GM19035 (cell line): ENCODE measurements at regions not wholly inside any gene's neighbourhood (a gene's known extent, or its start where the extent isn't known, plus 50 kb on each side); places are given as distances from the start of the nearest gene placed in this dataset.
"Not testable (repeated sequence)": the region's sequence is repeated elsewhere in the genome, so short reads cannot be mapped to it uniquely, and the experiment has no call there.

Experiments used
- ATAC-seq: cut with Tn5 transposase; IDR thresholded peaks from one replicate; pipeline ENCODE4 v1.9.1; 2021; ENCODE audit not compliant: unreplicated experiment

- peak; percentile 61 for ATAC-seq
Measured at GRCh38 chr12:46523863-46524770, 151.5 kb upstream of the SLC38A2 start.

- ATAC-seq, result no peak
Measured at GRCh38 chr12:46523446-46523845, 150.9 kb upstream of the SLC38A2 start.

- ATAC-seq, result no peak
Measured at GRCh38 chr12:46522071-46522470, 149.5 kb upstream of the SLC38A2 start.

- no peak for ATAC-seq
Measured at GRCh38 chr12:46521145-46521544, 148.6 kb upstream of the SLC38A2 start.

- ATAC-seq, result no peak
Measured at GRCh38 chr12:46519407-46519806, 146.8 kb upstream of the SLC38A2 start.

GRCh38 chr12:46518729-46519128 lies 146.2 kb upstream of the SLC38A2 start:
- no peak for ATAC-seq

GRCh38 chr12:46518169-46518568 lies 145.6 kb upstream of the SLC38A2 start:
- no peak for ATAC-seq

GRCh38 chr12:46517579-46517962 lies 145.0 kb upstream of the SLC38A2 start:
- peak; percentile 36 for ATAC-seq

- peak; percentile 97 for ATAC-seq
Measured at GRCh38 chr12:46516933-46517578, 144.5 kb upstream of the SLC38A2 start.

GRCh38 chr12:46516238-46516932 lies 143.8 kb upstream of the SLC38A2 start:
- no peak for ATAC-seq

- no peak for ATAC-seq
Measured at GRCh38 chr12:46515829-46516228, 143.3 kb upstream of the SLC38A2 start.

GRCh38 chr12:46514886-46515285 lies 142.3 kb upstream of the SLC38A2 start:
- no peak for ATAC-seq

GRCh38 chr12:46510257-46510656 lies 137.7 kb upstream of the SLC38A2 start:
- not testable (repeated sequence) for ATAC-seq

- no peak for ATAC-seq
Measured at GRCh38 chr12:46509135-46509534, 136.6 kb upstream of the SLC38A2 start.

GRCh38 chr12:46508651-46509050 lies 136.1 kb upstream of the SLC38A2 start:
- ATAC-seq, result no peak

- no peak for ATAC-seq
Measured at GRCh38 chr12:46507766-46508165, 135.2 kb upstream of the SLC38A2 start.

- ATAC-seq, result no peak
Measured at GRCh38 chr12:46506961-46507360, 134.4 kb upstream of the SLC38A2 start.

- ATAC-seq, result no peak
Measured at GRCh38 chr12:46506198-46506597, 133.6 kb upstream of the SLC38A2 start.

GRCh38 chr12:46504494-46504893 lies 131.9 kb upstream of the SLC38A2 start:
- ATAC-seq, result no peak

GRCh38 chr12:46503637-46504175 lies 131.1 kb upstream of the SLC38A2 start:
- ATAC-seq, result no peak

- ATAC-seq, result no peak
Measured at GRCh38 chr12:46500673-46501072, 128.1 kb upstream of the SLC38A2 start.
